GM19463 (cell line): ENCODE measurements at regions not wholly inside any gene's neighbourhood (a gene's known extent, or its start where the extent isn't known, plus 50 kb on each side); places are given as distances from the start of the nearest gene placed in this dataset.

Source experiments
- ATAC-seq: cut with Tn5 transposase; IDR thresholded peaks from one replicate; pipeline ENCODE4 v1.9.1; 2021; ENCODE audit warnings: mild to moderate bottlenecking, moderate library complexity; ENCODE audit not compliant: unreplicated experiment

GRCh38 chrX:13110433-13111324 is 66.3 kb upstream of the FAM9C start:
- no peak for ATAC-seq

- ATAC-seq: no peak
Measured at GRCh38 chrX:13109817-13110216, 65.4 kb upstream of the FAM9C start.

GRCh38 chrX:13103914-13104274 is 59.5 kb upstream of the FAM9C start:
- ATAC-seq: no peak

GRCh38 chrX:13103188-13103913 is 58.9 kb upstream of the FAM9C start:
- no peak for ATAC-seq

- no peak for ATAC-seq
Measured at GRCh38 chrX:13102636-13103035, 58.2 kb upstream of the FAM9C start.

- no peak for ATAC-seq
Measured at GRCh38 chrX:13101441-13102139, 57.2 kb upstream of the FAM9C start.

GRCh38 chrX:13099121-13099520 is 54.7 kb upstream of the FAM9C start:
- no peak for ATAC-seq

GRCh38 chrX:13096728-13097127 is 52.3 kb upstream of the FAM9C start:
- ATAC-seq: no peak

- ATAC-seq: no peak
Measured at GRCh38 chrX:13094828-13095341, 50.5 kb upstream of the FAM9C start.

GRCh38 chrX:13094374-13094773 is 50.0 kb upstream of the FAM9C start:
- ATAC-seq: no peak
